COR-L47 (cell line): ENCODE measurements at regions not wholly inside any gene's neighbourhood (a gene's known extent, or its start where the extent isn't known, plus 50 kb on each side); places are given as distances from the start of the nearest gene placed in this dataset.
A peak's percentile ranks its signal among the peaks of the same experiment; 100 is the strongest.
"Not testable (repeated sequence)": the region's sequence is repeated elsewhere in the genome, so short reads cannot be mapped to it uniquely, and the experiment has no call there.

Experiments used
- DNase-seq: peaks from one replicate; lab custom pipeline; 2025; lab: John Stamatoyannopoulos, UW

DNA sequence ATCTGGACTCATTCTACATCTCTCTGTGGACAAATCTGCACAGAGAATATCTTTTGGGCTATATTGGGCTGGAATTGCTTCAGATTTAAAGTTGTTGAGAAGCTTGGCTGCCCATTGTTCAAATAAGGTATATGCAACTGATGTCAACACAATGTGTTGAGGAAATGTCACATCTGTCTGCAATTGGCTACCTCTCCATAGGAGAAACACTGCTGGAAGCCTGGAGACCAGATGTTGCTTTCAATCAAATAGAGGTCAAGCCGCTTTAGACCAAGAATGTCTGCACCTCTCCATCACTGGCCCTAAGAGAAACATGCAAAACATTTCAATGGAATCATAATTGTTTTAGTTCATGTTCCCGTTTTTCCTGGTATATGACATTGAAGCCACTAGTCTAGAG is 720.2 kb downstream of the SLC4A3 start:
- no peak for DNase-seq

DNA sequence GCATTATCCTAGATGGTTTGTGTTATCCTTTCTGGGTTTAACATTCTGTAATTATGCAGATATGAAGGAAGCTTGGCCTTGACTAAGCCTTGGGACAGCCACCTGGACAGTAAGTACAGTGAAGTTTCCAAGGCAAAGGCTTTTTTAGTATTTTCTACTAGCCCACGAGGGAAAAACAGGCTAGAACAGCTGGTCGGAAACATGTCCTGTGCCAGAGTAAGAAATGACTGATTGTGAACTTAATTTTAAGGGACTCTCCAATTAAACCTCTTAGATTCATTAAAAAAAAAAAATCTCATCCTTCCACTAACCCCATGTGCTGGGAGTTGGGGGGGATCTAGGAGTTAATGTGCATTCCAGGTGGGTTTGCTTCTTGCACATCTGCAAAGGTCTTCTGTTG is 720.8 kb downstream of the SLC4A3 start:
- DNase-seq = no peak

DNA sequence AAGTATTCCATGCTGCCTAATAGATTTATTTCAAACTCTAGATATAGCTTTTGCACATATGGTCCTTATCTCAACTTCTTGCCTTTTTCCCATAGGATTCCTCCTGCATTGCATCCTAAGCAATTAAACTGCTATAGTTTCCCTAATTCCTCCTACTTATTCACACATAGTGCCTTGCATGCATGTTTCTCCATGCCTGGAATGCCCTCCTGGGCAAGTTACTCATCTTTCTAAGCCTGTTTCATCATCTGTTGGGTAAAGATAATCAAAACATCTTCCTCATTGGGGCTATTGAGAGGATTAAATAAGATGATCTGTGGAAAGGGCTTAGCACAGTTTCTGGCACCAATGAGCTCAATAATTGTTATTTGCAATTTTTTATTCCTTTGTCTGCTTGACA is 726.5 kb downstream of the SLC4A3 start:
- no peak for DNase-seq

DNA sequence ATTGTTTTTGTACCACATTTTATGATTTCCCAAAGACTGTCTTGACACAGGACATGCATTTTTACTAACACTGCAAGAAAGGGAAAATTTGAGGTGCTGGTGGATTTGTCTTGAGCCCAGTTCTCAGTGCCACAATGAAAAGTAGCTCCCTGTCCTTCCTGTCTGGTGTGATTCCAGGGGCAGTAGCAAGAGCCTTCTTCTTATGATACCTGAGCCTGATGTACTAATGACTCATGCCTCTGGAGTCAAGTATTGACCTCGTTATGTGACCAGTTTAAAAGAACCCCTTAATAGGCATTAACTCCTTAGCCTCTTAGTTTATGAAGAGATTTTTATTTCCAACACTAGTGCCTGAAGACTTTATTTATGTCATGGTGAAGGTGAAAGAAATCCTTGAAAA is 728.6 kb downstream of the SLC4A3 start:
- no peak for DNase-seq

DNA sequence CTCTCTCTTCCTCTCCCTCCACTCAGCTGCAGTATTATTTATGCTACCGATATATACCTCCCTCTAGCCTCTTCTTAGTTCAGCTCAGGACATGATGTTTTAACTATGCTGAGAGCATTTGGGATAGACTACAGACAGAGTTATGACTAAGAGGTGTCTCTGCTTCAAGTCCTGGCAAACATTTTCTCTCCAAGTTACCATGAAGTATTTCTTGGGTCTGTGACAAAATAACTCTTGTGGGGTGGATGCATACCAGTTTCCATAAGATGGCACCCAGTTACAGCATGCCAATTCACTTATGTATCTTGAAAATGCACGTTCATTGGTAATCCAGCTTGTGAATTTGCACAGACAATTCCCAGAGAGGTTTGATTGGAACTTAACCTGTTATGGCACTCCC is 737.6 kb downstream of the SLC4A3 start:
- no peak for DNase-seq

DNA sequence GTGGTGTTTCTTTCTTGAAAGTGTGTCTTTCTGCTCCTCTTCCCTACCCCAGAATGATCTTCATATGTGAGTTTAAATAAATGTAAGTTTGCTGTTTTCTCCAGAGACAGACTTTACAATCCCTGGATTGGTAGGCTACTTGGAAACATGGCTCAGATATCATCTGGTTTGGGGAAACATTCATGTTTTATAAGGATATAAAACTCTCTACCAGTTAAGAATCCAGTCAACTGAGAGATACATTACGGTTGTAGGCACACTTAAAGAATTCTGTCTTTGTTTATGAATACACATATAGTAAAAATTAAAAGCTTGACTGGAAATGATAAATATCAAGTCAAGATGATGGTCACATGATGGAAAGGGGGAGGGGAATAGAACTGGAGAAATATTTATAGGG is 739.3 kb downstream of the SLC4A3 start:
- no peak for DNase-seq

DNA sequence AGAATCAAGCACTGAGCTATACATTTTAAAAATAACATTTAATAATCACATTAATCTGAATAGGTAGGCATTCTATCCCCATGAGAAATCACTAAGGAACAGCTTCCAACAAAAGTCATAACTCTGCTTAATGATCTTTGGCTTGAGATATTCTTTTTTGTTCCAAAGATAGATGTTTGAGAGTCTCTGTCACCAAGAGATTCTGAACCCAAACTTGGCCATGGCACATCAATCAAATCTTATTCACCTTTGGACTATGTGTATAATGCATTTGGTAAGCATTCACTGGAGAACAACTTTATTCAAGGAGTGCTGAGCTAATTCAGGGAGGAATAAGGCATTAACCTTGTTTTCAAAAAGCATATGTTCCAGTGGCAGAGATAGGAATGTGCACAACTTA is 743.3 kb downstream of the SLC4A3 start:
- no peak for DNase-seq

DNA sequence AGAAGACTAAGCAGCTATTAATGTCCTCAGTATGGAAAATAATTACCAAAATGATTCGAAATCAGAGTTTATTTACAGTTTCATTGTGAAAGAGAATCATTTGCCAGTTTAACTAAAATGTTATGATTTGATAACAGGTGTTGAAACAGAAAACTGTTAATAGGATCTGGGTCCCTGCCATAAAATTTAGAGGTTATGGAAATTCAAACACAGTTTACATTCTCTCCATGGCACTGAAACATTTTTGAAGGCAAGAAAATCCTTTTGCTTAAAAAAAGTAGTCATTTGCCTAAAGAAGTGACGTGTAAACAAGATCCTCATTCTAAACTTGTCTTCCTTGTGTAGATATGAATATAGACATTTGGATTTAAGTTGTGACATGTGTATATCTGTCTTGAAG is 743.8 kb downstream of the SLC4A3 start:
- no peak for DNase-seq

DNA sequence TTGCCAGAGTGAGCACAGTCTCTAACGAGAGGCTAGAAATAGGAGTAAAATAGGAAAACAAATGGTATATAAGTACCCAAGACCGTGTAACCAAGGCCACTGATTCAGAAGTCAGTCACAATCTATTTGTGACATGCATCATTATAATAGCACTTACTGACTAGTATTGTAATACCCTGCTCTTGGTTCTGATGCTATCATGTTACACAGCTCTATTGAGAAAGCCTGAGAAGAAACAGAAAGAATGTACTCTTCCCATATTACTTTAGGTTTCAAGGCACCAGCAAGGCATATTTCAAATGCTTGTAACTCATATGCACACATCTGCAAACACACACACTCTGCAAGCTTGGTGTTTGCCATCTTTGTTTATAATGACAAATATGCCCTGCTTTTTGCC is 746.4 kb downstream of the SLC4A3 start:
- no peak for DNase-seq

DNA sequence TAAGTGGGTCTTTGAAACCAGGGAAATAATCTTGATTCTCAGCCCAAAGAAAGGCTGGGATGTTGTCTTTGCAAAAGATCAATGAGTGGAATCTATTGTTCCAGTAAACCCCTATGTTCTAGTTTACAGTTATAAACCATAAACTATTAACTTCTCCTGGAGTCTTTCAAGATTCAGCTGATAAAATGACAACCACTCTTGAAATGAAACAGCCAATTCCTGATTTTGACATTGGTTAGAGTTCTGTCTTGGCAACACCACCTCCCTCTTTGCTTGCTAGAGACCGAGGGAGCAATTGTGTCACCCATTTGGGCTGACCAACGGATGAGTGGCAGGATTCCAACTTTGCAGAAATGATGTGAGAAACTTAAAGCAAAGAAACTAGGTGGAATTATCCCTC is 746.9 kb downstream of the SLC4A3 start:
- DNase-seq = no peak

DNA sequence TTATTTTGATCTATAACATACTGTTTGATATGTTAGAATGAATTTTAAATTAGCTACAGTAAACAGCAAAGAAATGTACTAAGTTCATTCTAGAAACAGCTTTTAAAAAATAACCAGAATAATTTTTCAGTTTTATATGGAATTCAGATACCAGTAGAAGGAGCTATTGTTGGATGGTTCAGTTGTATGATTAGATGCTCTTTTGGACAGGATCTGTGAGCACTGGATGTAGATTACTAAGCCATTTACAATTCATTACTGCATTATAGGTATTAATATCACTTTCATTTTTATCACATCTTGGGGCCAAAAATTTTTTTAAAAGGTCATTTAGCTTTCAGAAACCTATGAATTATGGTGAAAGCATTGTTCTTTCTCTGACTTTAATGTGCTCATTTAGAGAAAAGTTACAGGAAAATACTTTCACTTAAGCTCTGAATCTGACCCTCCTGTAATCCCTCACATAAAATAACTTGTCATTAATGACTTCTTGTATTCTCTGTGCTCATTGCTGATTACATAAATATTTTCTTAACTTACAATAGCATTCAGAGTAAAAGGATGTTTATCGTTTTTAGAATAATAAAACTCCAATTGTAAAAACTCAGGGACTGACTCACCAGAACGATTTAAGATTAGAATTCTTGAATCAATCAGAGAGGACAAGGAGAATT is 750.2 kb downstream of the SLC4A3 start:
- no peak for DNase-seq

DNA sequence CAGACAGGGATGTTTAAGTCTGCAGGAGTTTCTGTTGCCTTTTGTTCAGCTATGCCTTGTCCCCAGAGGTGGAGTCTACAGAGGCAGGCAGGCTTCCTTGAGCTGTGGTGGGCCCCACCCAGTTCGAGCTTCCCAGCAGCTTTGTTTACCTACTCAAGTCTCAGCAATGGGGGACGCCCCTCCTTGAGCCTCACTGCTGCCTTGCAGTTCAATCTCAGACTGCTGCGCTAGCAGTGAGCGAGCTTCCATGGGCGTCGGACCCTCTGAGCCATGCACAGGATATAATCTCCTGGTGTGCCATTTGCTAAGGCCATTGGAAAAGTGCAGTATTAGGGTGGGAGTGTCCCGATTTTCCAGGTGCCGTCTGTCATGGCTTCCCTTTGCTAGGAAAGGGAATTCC is 760.3 kb downstream of the SLC4A3 start:
- DNase-seq = not testable (repeated sequence)

DNA sequence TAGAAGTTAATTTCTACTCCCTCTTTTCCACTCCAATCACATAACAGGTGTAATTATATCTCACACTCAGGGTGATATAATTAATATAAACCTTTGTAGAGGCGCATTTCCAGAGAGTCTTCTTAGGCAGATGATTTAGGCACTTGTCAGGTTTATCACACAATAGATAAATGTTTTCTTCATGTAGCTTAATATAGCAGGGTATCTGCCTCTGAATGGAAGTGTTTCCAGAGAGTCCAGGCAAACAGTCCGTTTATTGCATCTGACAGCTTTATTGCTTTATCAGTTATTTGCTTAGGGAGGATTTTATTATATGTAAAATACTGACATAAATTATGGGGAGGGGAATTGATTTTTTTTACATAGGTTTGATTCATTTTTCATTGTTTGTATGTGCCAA is 766.3 kb downstream of the SLC4A3 start:
- peak; percentile 54 for DNase-seq

DNA sequence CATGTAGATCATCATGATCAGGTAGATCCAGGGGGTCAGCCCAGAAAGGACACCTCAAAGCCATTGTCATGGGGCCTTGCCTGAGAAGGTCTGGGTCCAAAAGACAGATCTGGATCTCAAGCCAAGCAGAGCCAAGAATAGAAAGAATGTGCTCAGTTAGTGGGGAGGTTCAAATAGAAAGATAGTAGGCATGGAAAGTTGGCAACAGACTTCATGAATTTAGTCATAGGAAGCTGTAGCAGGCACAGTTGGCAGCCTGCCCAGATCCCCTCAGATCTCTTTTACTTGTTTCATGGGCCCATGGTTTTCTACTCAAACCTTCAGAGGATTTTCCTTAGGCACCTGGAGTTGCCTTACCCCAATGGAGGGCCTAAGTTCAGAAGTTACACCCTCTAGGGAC is 767.0 kb downstream of the SLC4A3 start:
- DNase-seq = peak; percentile 81

DNA sequence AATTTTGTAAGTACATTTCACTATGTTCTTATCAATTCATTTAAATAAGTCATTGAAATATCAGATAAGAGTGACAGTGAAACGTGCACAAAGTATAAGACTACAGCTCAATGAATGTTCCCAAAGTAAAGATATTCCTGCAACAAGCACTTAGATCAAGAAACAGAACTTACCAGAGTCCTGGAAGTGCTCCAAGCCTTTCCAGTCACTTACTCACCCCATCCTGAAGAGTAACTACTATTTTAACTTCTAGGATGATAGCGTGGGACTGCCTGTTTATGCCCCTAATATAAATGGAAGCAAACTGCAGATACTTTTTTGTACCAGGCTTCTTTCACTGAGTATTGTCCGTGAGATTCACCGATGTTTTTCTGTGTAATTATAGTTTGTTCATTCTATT is 768.9 kb downstream of the SLC4A3 start:
- DNase-seq = no peak

DNA sequence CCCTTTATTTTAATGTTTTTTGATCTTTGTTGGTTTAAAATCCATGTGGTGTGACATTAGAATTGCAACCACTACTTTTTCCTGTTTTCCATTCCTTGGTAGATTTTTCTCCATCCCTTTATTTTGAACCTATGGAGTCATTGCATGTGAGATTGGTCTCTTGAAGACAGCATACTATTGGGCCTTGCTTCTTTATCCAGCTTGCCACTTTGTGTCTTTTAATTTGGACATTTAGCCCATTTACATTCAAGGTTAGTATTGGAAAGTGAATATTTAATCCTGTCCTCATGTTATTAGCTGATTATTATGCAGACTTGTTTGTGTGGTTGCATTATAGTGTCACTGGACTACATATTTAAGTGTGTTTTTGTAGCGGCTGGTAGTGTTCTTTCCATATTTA is 782.9 kb downstream of the SLC4A3 start:
- DNase-seq = no peak

DNA sequence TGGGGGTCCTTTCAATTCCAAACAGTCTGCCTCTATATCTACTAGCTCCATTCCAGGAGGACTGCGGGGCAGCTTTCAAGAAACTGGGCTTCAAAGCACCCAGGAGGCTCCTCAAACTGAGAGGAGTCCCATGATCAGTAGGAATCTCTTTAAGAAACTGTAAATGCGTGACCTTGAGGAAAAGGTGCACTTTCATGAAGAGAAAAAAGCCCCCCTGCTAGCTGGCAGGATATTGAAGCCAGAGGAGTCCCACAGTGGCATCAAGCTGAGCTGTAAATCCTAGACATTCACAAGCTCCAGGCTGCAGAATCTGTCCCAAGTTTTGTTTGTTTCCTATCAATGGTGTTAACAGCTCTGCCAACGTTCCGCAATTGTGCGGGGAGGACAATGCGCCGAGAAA is 790.1 kb downstream of the SLC4A3 start:
- no peak for DNase-seq

DNA sequence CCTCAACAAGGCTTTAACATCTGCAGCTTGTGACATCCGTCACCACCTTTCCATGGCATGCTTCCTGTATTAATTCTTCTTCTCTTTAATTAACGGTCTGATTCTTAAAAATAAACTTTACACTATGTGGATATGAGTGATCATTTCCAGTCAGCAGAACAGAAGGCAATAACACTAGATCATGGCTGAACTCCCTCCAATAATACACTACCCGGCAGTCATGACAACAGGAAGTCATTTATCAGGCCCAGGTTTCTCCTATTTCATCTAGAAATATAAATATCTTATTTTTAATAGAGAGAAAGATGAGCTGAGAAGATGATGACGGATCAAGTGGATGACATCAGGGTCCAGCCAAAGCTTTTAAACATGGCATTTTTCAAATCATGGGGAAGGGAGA is 792.2 kb downstream of the SLC4A3 start:
- no peak for DNase-seq

DNA sequence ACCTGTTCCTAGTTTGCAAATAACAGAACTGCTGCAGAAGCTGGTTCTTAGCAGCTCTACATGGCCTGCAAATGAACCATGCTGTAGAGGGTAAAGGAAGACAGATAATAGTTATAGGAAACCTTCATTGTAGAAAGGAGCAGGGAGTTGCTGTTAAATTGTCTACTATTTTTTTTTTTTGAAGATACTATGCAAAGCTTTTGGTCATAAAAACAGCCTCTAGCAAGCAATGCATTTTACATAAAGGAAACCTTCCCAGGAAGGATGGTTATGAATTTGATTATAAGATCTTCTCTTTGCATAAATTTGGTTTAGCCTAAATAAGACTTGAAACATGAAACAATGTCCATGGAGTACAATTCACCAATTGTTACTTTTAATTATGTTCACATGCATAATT is 793.4 kb downstream of the SLC4A3 start:
- DNase-seq = no peak

DNA sequence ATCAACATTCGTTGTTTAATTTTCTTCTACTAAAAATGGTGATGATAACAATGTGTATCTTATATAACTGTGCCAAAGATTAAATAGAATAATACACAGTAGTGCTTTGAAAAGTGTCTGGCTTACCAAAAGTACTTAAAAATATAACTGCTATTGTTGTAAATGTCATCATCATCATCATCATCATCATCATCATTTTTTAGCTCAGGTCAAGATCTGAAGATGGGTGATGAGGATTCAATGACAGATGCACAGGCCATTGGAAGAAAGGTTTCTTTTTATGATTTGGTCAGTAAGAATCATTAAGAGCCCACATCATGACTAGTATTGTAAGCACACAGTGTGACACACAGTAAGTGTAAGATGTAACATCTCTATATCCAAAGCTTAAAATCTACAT is 795.2 kb downstream of the SLC4A3 start:
- DNase-seq = no peak

DNA sequence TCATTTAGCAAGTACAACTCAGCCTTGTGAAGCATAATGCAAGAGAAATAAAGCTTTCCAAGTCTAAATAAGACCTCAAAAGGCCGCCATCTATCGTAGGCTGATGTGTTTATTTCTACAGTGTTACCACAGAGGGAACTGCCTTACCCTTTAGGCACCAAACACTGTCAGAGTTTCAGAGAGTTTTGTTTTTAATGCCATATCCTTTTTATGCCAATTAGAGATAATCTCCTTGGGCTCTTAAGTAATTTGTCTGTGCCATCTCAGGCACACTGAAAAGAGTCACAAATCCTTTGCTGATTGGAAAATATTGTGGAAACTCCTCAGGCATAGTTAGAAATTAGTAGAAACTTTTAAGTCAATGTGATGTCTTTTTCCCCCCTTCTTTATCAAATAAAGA is 797.1 kb downstream of the SLC4A3 start:
- DNase-seq = no peak

DNA sequence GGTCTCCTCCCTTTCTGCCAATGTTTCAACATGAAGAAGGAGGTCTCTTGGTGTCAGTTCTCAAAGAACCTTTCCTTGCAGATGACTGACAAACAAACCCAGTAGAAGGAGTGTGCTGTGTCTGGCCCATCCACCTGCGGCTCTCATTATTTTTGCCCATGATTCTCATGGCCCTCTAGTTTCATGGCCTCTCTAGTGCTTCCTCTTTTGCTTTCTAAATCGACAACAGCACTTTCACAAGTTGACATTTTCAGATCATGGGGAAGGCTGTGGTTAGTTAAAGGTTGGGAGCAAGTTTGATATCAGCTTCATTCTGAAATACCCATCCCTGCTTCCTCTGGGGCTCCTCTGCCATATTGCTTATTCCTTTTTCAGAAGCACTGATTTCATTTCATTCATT is 805.2 kb downstream of the SLC4A3 start:
- no peak for DNase-seq

DNA sequence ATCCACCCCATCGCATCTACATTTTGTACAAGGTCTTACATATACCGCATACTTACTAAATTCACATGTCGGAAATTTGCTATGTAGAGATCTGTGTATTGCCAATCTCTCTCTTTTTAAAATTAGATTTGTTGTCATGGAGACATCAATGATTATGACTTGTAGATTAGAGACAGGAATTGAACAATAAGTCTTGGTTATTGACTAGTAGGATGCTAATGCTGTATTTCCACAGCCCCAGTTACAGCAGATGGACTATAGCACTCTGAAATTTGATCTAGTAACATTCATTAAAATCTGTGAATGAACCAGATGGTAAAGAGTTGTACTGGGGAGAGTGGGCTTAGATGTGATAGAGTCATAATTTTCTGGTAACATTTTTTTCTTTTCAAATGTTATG is 805.7 kb downstream of the SLC4A3 start:
- DNase-seq = no peak

DNA sequence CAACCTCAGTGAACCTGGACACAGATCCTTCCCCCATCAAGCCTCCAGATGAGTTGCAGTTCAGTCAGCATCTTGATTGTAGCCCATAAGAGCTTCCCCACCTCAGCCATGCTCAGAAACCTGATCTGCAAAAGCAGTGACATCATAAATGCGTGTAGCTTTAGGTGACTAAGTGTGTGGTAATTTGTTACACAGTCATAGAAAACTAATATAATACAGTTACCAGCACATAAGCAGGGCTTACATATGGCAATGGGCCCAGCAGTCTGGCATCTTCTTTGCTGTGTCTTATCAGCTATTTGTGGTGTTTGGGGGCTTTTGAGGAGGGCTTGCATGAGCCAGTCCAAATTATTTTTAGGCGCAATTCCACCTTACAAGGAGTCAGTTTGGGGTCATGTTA is 807.0 kb downstream of the SLC4A3 start:
- no peak for DNase-seq

DNA sequence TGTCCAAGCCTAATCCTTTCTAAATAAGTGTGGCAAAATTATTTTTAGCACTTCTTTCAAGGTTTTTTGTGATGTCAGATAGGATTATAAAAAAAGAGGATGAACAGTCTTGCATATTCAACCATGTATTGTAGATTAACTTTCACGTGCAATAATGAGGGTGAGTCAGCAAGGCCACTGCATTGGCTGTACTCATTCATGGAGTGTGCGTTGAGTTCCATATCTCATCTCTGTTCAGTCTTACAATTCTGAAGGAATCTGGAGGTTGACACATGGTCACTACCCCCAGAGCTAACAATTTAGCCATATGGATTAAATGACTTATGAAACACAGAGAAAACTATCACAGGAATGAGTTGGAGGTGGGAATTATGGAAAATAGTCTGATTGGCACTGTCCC is 810.5 kb downstream of the SLC4A3 start:
- no peak for DNase-seq
